ENCODE measurements at regions not wholly inside any gene's neighbourhood (a gene's known extent, or its start where the extent isn't known, plus 50 kb on each side); places are given as distances from the start of the nearest gene placed in this dataset.

- CTCF ChIA-PET, result no interaction called here
- H3K9me3 Mint-ChIP-seq, result peaks cover 6% of the 10 kb centered on the region
- no peak for DNase-seq
- intact Hi-C loops (cut with micrococcal nuclease), result no loop called here
- H3K4me3 Mint-ChIP-seq, result no peak overlapping the region
- peaks cover 21% of the 10 kb centered on the region for H3K27me3 Mint-ChIP-seq (ENCODE audit: low read depth)
- H3K4me1 Mint-ChIP-seq (ENCODE audit: low read depth), result no peaks in the 10 kb centered on the region
- peaks cover 3% of the 10 kb centered on the region for H3K36me3 Mint-ChIP-seq (ENCODE audit: low read depth)
- no peak overlapping the region for H3K27ac Mint-ChIP-seq
Measured at GRCh38 chr22:49213731-49214352, 613.8 kb downstream of the BRD1 start.

- no peak overlapping the region for H3K27ac Mint-ChIP-seq
- H3K4me1 Mint-ChIP-seq (ENCODE audit: low read depth), result no peaks in the 10 kb centered on the region
- CTCF ChIA-PET, result interaction anchor here (0.7 kb wide), 1 partner anchor 92 kb away, joined by 3 read pairs; no protein-coding TSS in a partner anchor
- no peaks in the 10 kb centered on the region for H3K36me3 Mint-ChIP-seq (ENCODE audit: low read depth)
- peaks cover 12% of the 10 kb centered on the region for H3K27me3 Mint-ChIP-seq (ENCODE audit: low read depth)
- no peak overlapping the region for H3K4me3 Mint-ChIP-seq
- no peaks in the 10 kb centered on the region for H3K9me3 Mint-ChIP-seq
- no peak for DNase-seq
- intact Hi-C loops (cut with micrococcal nuclease), result no loop called here
Measured at GRCh38 chr22:49212466-49212865, 615.2 kb downstream of the BRD1 start.

- Mint-ChIP-seq H3K9me3 (no peaks in the 10 kb centered on the region), H3K36me3 (ENCODE audit: low read depth) (no peaks in the 10 kb centered on the region), H3K4me1 (ENCODE audit: low read depth) (no peaks in the 10 kb centered on the region), H3K27me3 (ENCODE audit: low read depth) (peaks cover 8% of the 10 kb centered on the region), H3K27ac (no peak overlapping the region), H3K4me3 (no peak overlapping the region)
- intact Hi-C loops (cut with micrococcal nuclease), result no loop called here
- CTCF ChIA-PET, result no interaction called here
- DNase-seq, result no peak
Measured at GRCh38 chr22:49212002-49212401, 615.7 kb downstream of the BRD1 start.

- no peak overlapping the region for H3K27ac Mint-ChIP-seq
- intact Hi-C loops (cut with micrococcal nuclease), result no loop called here
Measured at GRCh38 chr22:49211176-49211575, 616.5 kb downstream of the BRD1 start.

GRCh38 chr22:49210606-49211005 lies 617.1 kb downstream of the BRD1 start:
- Mint-ChIP-seq H3K27ac (no peak overlapping the region), H3K4me3 (no peak overlapping the region), H3K27me3 (ENCODE audit: low read depth) (peaks cover 3% of the 10 kb centered on the region), H3K4me1 (ENCODE audit: low read depth) (no peaks in the 10 kb centered on the region), H3K36me3 (ENCODE audit: low read depth) (no peaks in the 10 kb centered on the region), H3K9me3 (no peaks in the 10 kb centered on the region)
- CTCF ChIA-PET, result no interaction called here
- intact Hi-C loops (cut with micrococcal nuclease), result no loop called here
- DNase-seq, result no peak

More at GRCh38 chr22:49211176-49211575, 616.5 kb downstream of the BRD1 start:
- Mint-ChIP-seq H3K4me1 (ENCODE audit: low read depth) (no peaks in the 10 kb centered on the region), H3K4me3 (no peak overlapping the region), H3K9me3 (no peaks in the 10 kb centered on the region), H3K27me3 (ENCODE audit: low read depth) (peaks cover 8% of the 10 kb centered on the region), H3K36me3 (ENCODE audit: low read depth) (no peaks in the 10 kb centered on the region)
- CTCF ChIA-PET, result no interaction called here
- DNase-seq, result no peak

GRCh38 chr22:49209452-49210195 lies 618.0 kb downstream of the BRD1 start:
- Mint-ChIP-seq H3K27ac (no peak overlapping the region), H3K4me1 (ENCODE audit: low read depth) (no peaks in the 10 kb centered on the region), H3K36me3 (ENCODE audit: low read depth) (no peaks in the 10 kb centered on the region), H3K9me3 (no peaks in the 10 kb centered on the region), H3K27me3 (ENCODE audit: low read depth) (peaks cover 7% of the 10 kb centered on the region), H3K4me3 (no peak overlapping the region)
- no peak for DNase-seq
- intact Hi-C loops (cut with micrococcal nuclease), result no loop called here
- CTCF ChIA-PET, result no interaction called here

- H3K4me1 Mint-ChIP-seq (ENCODE audit: low read depth), result no peaks in the 10 kb centered on the region
Measured at GRCh38 chr22:49208768-49209252, 618.9 kb downstream of the BRD1 start.

GRCh38 chr22:49208004-49208402 lies 619.7 kb downstream of the BRD1 start:
- H3K4me3 Mint-ChIP-seq, result no peak overlapping the region
- DNase-seq, result no peak
- no peaks in the 10 kb centered on the region for H3K4me1 Mint-ChIP-seq (ENCODE audit: low read depth)
- CTCF ChIA-PET, result no interaction called here
- H3K27ac Mint-ChIP-seq, result no peak overlapping the region
- no peaks in the 10 kb centered on the region for H3K36me3 Mint-ChIP-seq (ENCODE audit: low read depth)
- peaks cover 10% of the 10 kb centered on the region for H3K27me3 Mint-ChIP-seq (ENCODE audit: low read depth)
- no peaks in the 10 kb centered on the region for H3K9me3 Mint-ChIP-seq
- intact Hi-C loops (cut with micrococcal nuclease), result no loop called here

More at GRCh38 chr22:49208768-49209252, 618.9 kb downstream of the BRD1 start:
- intact Hi-C loops (cut with micrococcal nuclease), result no loop called here
- CTCF ChIA-PET, result no interaction called here
- peaks cover 7% of the 10 kb centered on the region for H3K27me3 Mint-ChIP-seq (ENCODE audit: low read depth)
- H3K27ac Mint-ChIP-seq, result no peak overlapping the region
- H3K9me3 Mint-ChIP-seq, result no peaks in the 10 kb centered on the region
- no peaks in the 10 kb centered on the region for H3K36me3 Mint-ChIP-seq (ENCODE audit: low read depth)
- DNase-seq, result peak; percentile 18
- H3K4me3 Mint-ChIP-seq, result no peak overlapping the region

GRCh38 chr22:49207008-49208003 lies 620.4 kb downstream of the BRD1 start:
- Mint-ChIP-seq H3K27ac (no peak overlapping the region), H3K4me3 (no peak overlapping the region), H3K4me1 (ENCODE audit: low read depth) (no peaks in the 10 kb centered on the region), H3K36me3 (ENCODE audit: low read depth) (no peaks in the 10 kb centered on the region), H3K9me3 (no peaks in the 10 kb centered on the region), H3K27me3 (ENCODE audit: low read depth) (peaks cover 10% of the 10 kb centered on the region)
- intact Hi-C loops (cut with micrococcal nuclease), result no loop called here
- DNase-seq, result no peak
- CTCF ChIA-PET, result no interaction called here

GRCh38 chr22:49206281-49206680 lies 621.4 kb downstream of the BRD1 start:
- Mint-ChIP-seq H3K27me3 (ENCODE audit: low read depth) (peaks cover 10% of the 10 kb centered on the region), H3K4me3 (no peak overlapping the region), H3K36me3 (ENCODE audit: low read depth) (no peaks in the 10 kb centered on the region), H3K9me3 (no peaks in the 10 kb centered on the region), H3K4me1 (ENCODE audit: low read depth) (no peaks in the 10 kb centered on the region), H3K27ac (no peak overlapping the region)
- CTCF ChIA-PET, result no interaction called here
- DNase-seq, result no peak
- intact Hi-C loops (cut with micrococcal nuclease), result no loop called here

GRCh38 chr22:49205483-49205800 lies 622.2 kb downstream of the BRD1 start:
- Mint-ChIP-seq H3K4me1 (ENCODE audit: low read depth) (no peaks in the 10 kb centered on the region), H3K36me3 (ENCODE audit: low read depth) (no peaks in the 10 kb centered on the region), H3K4me3 (no peak overlapping the region), H3K27ac (no peak overlapping the region), H3K9me3 (no peaks in the 10 kb centered on the region), H3K27me3 (ENCODE audit: low read depth) (peaks cover 10% of the 10 kb centered on the region)
- DNase-seq, result no peak
- CTCF ChIA-PET, result no interaction called here
- intact Hi-C loops (cut with micrococcal nuclease), result no loop called here

GRCh38 chr22:49204599-49205482 lies 622.8 kb downstream of the BRD1 start:
- no peak overlapping the region for H3K27ac Mint-ChIP-seq
- no peaks in the 10 kb centered on the region for H3K36me3 Mint-ChIP-seq (ENCODE audit: low read depth)
- CTCF ChIA-PET, result no interaction called here
- DNase-seq, result no peak
- peaks cover 10% of the 10 kb centered on the region for H3K27me3 Mint-ChIP-seq (ENCODE audit: low read depth)
- intact Hi-C loops (cut with micrococcal nuclease), result no loop called here
- no peaks in the 10 kb centered on the region for H3K4me1 Mint-ChIP-seq (ENCODE audit: low read depth)
- H3K9me3 Mint-ChIP-seq, result no peaks in the 10 kb centered on the region
- no peak overlapping the region for H3K4me3 Mint-ChIP-seq

All from activated naive CD4-positive, alpha-beta T cell treated with anti-CD3 and anti-CD28 coated beads for 36 hours (primary cell).